NCI-H82 treated with DMSO at 0.1 percent for 48 hours (cell line): ENCODE measurements at regions not wholly inside any gene's neighbourhood (a gene's known extent, or its start where the extent isn't known, plus 50 kb on each side); places are given as distances from the start of the nearest gene placed in this dataset.

Experiments used
- DNase-seq: peaks from one replicate; lab custom pipeline; 2025; ENCODE audit not compliant: unreplicated experiment; lab: John Stamatoyannopoulos, UW

- DNase-seq = no peak
Measured at GRCh38 chr2:60105906-60106305, 447.5 kb downstream of the BCL11A start.

- no peak for DNase-seq
Measured at GRCh38 chr2:60104514-60105505, 448.6 kb downstream of the BCL11A start.

GRCh38 chr2:60100034-60100433, 453.4 kb downstream of the BCL11A start:
- no peak for DNase-seq

GRCh38 chr2:60098996-60099395, 454.5 kb downstream of the BCL11A start:
- no peak for DNase-seq

GRCh38 chr2:60097298-60097697, 456.2 kb downstream of the BCL11A start:
- no peak for DNase-seq

GRCh38 chr2:60096556-60096955, 456.9 kb downstream of the BCL11A start:
- DNase-seq = no peak

GRCh38 chr2:60095903-60096302, 457.6 kb downstream of the BCL11A start:
- DNase-seq = no peak

- DNase-seq = no peak
Measured at GRCh38 chr2:60095202-60095815, 458.1 kb downstream of the BCL11A start.

- no peak for DNase-seq
Measured at GRCh38 chr2:60094450-60094929, 459.0 kb downstream of the BCL11A start.

GRCh38 chr2:60092781-60093180, 460.7 kb downstream of the BCL11A start:
- no peak for DNase-seq

- DNase-seq = no peak
Measured at GRCh38 chr2:60091894-60092293, 461.6 kb downstream of the BCL11A start.

GRCh38 chr2:60091266-60091665, 462.2 kb downstream of the BCL11A start:
- DNase-seq = no peak

GRCh38 chr2:60079562-60079961, 473.9 kb downstream of the BCL11A start:
- no peak for DNase-seq

- no peak for DNase-seq
Measured at GRCh38 chr2:60075048-60075447, 478.4 kb downstream of the BCL11A start.

GRCh38 chr2:60073201-60073600, 480.3 kb downstream of the BCL11A start:
- peak; percentile 70 for DNase-seq

GRCh38 chr2:60072609-60073008, 480.8 kb downstream of the BCL11A start:
- no peak for DNase-seq

- DNase-seq = no peak
Measured at GRCh38 chr2:60071490-60071831, 482.0 kb downstream of the BCL11A start.

GRCh38 chr2:60070736-60071489, 482.5 kb downstream of the BCL11A start:
- DNase-seq = no peak

GRCh38 chr2:60070196-60070595, 483.3 kb downstream of the BCL11A start:
- DNase-seq = no peak

- no peak for DNase-seq
Measured at GRCh38 chr2:60068755-60069154, 484.7 kb downstream of the BCL11A start.

GRCh38 chr2:60067006-60067405, 486.4 kb downstream of the BCL11A start:
- no peak for DNase-seq
